LNCaP clone FGC (cell line): ENCODE measurements at regions not wholly inside any gene's neighbourhood (a gene's known extent, or its start where the extent isn't known, plus 50 kb on each side); places are given as distances from the start of the nearest gene placed in this dataset.

ENCODE experiments used
- DNase-seq: peaks from one replicate; pipeline ENCODE4 v3.0.0-alpha.2; 2011; ENCODE audit warnings: low read depth
- H3K4me3 ChIP-seq: 2 replicates; pipeline ENCODE4 v1.5.1; 2011; ENCODE audit warnings: mild to moderate bottlenecking, low read depth, low read length, control low read depth
- TF ChIP-seq, protein P1 (sequence below): IDR thresholded peaks from 2 replicates; pipeline ENCODE4 v1.5.1; 2012; ENCODE audit warnings: mild to moderate bottlenecking; ENCODE audit not compliant: control insufficient read depth, insufficient read depth; ENCODE audit errors: extremely low read depth

GRCh38 chr2:137842952-137843351, 121.3 kb upstream of the HNMT start:
- TF ChIP-seq, protein P1, sequence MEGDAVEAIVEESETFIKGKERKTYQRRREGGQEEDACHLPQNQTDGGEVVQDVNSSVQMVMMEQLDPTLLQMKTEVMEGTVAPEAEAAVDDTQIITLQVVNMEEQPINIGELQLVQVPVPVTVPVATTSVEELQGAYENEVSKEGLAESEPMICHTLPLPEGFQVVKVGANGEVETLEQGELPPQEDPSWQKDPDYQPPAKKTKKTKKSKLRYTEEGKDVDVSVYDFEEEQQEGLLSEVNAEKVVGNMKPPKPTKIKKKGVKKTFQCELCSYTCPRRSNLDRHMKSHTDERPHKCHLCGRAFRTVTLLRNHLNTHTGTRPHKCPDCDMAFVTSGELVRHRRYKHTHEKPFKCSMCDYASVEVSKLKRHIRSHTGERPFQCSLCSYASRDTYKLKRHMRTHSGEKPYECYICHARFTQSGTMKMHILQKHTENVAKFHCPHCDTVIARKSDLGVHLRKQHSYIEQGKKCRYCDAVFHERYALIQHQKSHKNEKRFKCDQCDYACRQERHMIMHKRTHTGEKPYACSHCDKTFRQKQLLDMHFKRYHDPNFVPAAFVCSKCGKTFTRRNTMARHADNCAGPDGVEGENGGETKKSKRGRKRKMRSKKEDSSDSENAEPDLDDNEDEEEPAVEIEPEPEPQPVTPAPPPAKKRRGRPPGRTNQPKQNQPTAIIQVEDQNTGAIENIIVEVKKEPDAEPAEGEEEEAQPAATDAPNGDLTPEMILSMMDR: no peak

DNA sequence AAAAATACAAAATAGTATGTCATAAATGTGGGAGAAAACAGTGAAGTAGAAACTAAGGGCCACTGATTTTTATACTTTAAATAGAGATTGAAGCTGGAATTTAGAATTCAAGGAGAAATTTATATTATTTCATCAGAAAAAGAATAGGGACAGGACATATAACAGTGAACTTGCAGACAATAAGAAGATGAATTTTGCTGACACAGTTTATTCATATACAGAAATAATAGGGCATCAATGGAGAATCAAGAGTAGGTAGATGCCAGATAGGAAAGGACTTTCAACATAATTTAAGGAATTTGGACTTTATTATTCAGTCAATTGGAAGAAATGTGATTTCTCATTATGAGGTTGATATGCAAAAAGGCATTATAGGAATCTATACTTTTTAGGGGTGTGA, 118.9 kb upstream of the HNMT start:
- TF ChIP-seq, protein P1: no peak
- no peak overlapping the region for H3K4me3 ChIP-seq
- no peak for DNase-seq

More at GRCh38 chr2:137842952-137843351, 121.3 kb upstream of the HNMT start:
- DNase-seq: no peak
- H3K4me3 ChIP-seq: no peak overlapping the region

- no peak overlapping the region for H3K4me3 ChIP-seq
- TF ChIP-seq, protein P1: no peak
- DNase-seq: no peak
Observed at GRCh38 chr2:137846993-137847392, 117.3 kb upstream of the HNMT start.

DNA sequence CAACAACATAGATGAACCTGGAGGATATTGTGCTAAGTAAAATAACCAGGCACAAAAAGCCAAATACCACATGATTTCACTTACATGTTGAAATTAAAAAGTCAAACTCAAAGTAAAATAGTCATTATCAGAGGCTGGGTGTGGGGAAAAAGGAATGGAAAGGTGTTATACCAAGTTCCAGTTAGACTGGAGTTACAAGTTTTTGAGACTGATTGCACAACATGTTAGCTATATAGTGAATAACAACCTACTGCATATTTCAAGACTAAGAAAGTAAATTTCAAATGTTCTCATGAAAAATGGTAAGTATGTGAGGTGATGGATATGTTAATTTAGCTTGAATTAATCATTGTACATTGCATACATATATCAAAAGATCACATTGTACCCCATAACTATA, 116.8 kb upstream of the HNMT start:
- TF ChIP-seq, protein P1: no peak
- H3K4me3 ChIP-seq: no peak overlapping the region
- DNase-seq: no peak

GRCh38 chr2:137857881-137858280, 106.4 kb upstream of the HNMT start:
- DNase-seq: no peak
- no peak overlapping the region for H3K4me3 ChIP-seq
- TF ChIP-seq, protein P1: no peak

- DNase-seq: no peak
- no peak overlapping the region for H3K4me3 ChIP-seq
- TF ChIP-seq, protein P1: no peak
Observed at GRCh38 chr2:137862651-137863050, 101.6 kb upstream of the HNMT start.

GRCh38 chr2:137865954-137866540, 98.2 kb upstream of the HNMT start:
- H3K4me3 ChIP-seq: no peak overlapping the region
- TF ChIP-seq, protein P1: peak; percentile 73
- DNase-seq: peak; percentile 37
